GM12873 (cell line): ENCODE measurements at regions not wholly inside any gene's neighbourhood (a gene's known extent, or its start where the extent isn't known, plus 50 kb on each side); places are given as distances from the start of the nearest gene placed in this dataset.

ENCODE experiments used
- CTCF ChIP-seq: IDR thresholded peaks from 2 replicates; pipeline ENCODE4 v1.5.1; 2012; ENCODE audit warnings: low read depth, mild to moderate bottlenecking, moderate library complexity, low read length, control low read depth; ENCODE audit not compliant: insufficient read depth; ENCODE audit errors: missing control alignments

DNA sequence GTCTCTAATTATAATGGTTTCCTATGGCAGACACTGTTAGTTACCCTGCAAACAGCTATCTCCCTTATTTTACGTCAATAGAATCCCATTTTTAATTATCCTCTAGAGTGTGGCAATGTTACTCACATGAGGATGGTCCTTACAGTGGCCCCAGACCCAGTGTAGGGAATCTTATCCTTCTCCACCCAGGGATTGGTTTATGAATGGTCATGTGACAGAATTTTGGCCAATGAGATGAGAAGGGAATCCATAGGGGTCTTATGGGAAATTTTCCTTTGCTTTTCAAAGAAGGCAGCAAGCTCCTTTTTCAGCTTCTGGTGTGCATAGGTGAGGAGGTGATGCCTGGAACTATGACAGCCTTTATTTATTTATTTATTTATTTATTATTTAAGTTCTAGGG lies 59.0 kb upstream of the HUNK start:
- no peak for TF ChIP-seq CTCF

- no peak for TF ChIP-seq CTCF
Measured at GRCh38 chr21:31804008-31804394, 68.8 kb upstream of the HUNK start.

GRCh38 chr21:31803039-31804007 lies 69.5 kb upstream of the HUNK start:
- TF ChIP-seq CTCF, result no peak

DNA sequence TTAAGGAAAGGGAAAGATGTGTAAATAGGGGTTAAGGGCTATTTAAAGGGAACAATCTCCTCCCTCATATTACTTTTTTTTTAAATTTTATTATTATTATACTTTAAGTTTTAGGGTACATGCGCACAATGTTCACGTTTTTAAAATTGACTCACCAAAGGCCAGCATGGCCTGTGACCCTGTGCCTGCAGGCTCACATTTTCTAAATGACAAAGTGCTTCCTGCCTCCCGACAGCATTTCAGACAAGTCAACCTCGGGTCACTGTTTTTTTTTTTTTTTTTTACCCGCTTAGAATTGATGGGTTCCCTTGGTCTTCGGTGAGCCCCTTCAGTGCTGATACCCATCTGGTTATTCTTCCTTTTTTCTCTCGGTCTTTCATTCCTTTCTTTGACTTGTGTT lies 70.4 kb upstream of the SCAF4 start:
- no peak for TF ChIP-seq CTCF

DNA sequence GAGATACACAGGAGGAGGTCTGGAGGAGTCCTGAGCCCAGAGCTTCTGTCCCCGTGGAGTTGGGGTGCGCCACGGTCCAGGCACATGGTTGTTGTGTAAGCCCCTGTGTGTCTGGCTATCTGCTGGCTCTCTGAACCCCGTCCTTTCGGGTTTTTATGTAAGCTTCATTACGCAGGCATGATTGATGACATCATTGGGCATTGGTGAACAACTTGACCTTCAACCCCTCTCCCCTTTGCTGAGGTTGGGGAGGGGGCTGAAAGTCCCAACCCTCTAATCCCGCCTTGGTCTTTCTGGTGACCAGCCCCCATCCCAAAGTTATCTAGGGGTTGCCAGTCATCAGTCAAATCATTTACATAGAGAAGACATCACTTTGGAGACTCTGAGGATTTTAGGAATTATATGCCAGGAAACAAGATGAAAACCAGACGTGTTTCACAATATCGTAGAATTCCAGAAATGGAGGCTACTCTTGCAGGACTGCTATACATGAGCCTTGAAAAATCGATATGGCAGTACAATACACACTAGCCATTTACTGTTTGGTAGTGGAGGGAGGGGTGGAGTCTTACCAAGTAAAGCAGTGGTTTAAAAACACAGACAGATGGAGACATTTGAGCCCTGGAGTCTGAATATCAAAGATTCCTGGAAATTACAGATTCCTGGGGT lies 69.8 kb upstream of the SCAF4 start:
- TF ChIP-seq CTCF, result no peak

DNA sequence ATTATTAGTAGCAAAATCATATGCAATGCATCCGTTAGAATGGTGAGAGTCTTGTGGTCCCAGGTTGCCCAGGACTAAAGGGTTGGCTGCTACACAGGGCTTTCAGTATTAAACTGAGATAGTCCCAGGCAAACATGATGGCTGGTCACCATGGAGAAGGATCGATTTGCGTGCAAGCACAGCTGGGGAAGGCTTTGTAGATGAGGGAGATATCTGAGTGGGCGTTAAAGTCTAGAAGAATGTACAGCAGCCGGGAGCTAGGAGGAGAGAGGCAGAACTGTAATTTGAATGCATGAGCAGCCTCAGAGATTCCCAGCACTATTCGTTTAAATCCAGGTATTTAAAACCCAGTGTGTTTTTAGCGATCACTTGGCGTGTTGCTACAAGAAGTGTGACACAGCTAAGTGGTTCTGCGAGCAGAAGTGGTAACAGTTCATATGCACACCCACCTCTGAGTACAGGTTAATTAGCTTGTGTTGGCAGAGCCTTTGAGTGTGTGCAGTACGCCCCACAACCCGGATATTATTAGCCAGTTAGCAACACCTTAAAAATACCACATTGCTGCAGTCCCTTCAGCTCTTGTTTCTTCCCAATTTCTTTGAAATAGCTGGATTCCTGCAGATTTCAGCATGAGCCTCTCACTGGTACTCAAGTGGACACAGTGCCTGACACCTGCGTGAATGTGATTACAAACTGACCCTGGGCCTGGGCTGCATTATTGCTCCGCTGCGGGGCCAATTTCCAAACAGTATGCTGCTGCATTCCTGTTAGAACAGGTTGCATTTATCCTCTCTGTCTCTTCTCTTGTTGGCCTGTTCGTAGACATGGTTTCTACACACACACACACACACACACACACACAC lies 67.2 kb upstream of the SCAF4 start:
- TF ChIP-seq CTCF, result no peak
